Smooth muscle cell (in vitro differentiated cells): ENCODE measurements at regions not wholly inside any gene's neighbourhood (a gene's known extent, or its start where the extent isn't known, plus 50 kb on each side); places are given as distances from the start of the nearest gene placed in this dataset.

Experiments used
- DNase-seq: peaks from one replicate; lab custom pipeline; 2025; ENCODE audit not compliant: unreplicated experiment; lab: John Stamatoyannopoulos, UW
- H2AFZ ChIP-seq: fragments of 200-600 bp; sonication (generic); 2 replicates; pipeline ENCODE4 v1.6.0; 2016; ENCODE audit warnings: antibody characterized with exemption, low read depth, mild to moderate bottlenecking
- H3F3A ChIP-seq: fragments of 200-600 bp; sonication (generic); 2 replicates; pipeline ENCODE4 v1.6.0; 2017; ENCODE audit warnings: antibody characterized with exemption, low read depth
- H3K27ac ChIP-seq: fragments of 200-600 bp; sonication (generic); 2 replicates; pipeline ENCODE4 v1.5.1; 2016; ENCODE audit warnings: low read depth, mild to moderate bottlenecking
- H3K27me3 ChIP-seq: fragments of 200-600 bp; sonication (generic); 2 replicates; pipeline ENCODE4 v1.6.1; 2016; ENCODE audit warnings: low read depth, mild to moderate bottlenecking
- H3K36me3 ChIP-seq: fragments of 200-600 bp; sonication (generic); 2 replicates; pipeline ENCODE4 v1.5.1; 2016; ENCODE audit warnings: low read depth
- H3K4me1 ChIP-seq: fragments of 200-600 bp; sonication (generic); 2 replicates; pipeline ENCODE4 v1.5.1; 2016; ENCODE audit warnings: low read depth
- H3K4me2 ChIP-seq: fragments of 200-600 bp; sonication (generic); 2 replicates; pipeline ENCODE4 v1.6.0; 2016; ENCODE audit warnings: mild to moderate bottlenecking
- H3K4me3 ChIP-seq: fragments of 200-600 bp; sonication (generic); 2 replicates; pipeline ENCODE4 v1.5.1; 2016; ENCODE audit warnings: mild to moderate bottlenecking
- H3K79me2 ChIP-seq: fragments of 200-600 bp; sonication (generic); 2 replicates; pipeline ENCODE4 v1.6.0; 2016; ENCODE audit warnings: low read depth, mild to moderate bottlenecking
- H3K9ac ChIP-seq: fragments of 200-600 bp; sonication (generic); 2 replicates; pipeline ENCODE4 v1.6.0; 2016; ENCODE audit warnings: low read depth
- H3K9me3 ChIP-seq: fragments of 200-600 bp; sonication (generic); replicated peaks from 2 replicates; pipeline ENCODE4 v1.5.1; 2016; ENCODE audit warnings: low read depth
- H4K20me1 ChIP-seq: fragments of 200-600 bp; sonication (generic); 2 replicates; pipeline ENCODE4 v1.6.0; 2016; ENCODE audit warnings: low read depth
- WGBS: methylation state at CpG from one replicate; pipeline ENCODE4 v1.1.7; 2016; ENCODE audit warnings: low lambda C conversion rate; 5-methylcytosine and 5-hydroxymethylcytosine counted together
- TF ChIP-seq, protein P1 (sequence below): fragments of 200-600 bp; sonication (generic); IDR thresholded peaks from 2 replicates; pipeline ENCODE4 v1.5.1; 2017; ENCODE audit warnings: borderline replicate concordance, mild to moderate bottlenecking, antibody characterized with exemption; ENCODE audit not compliant: insufficient read depth, poor library complexity, severe bottlenecking

DNA sequence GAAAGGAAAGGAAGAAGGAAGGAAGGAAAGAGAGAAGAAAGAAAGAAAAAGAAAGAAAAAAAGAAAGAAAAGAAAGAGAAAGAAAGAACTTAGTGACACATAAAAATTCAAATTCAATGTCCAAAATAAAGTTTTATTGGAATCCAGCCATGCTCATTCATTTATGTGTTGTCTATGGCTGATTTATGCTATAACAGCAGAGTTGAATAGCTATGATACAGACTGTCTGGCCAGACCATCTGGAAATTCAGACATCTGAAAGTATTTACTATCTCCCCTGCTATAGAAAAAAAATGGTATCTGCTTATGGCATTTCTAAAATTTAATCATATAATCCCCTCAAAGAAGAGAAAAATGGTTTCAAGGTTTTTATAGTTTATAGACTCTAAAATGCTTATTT is 79.4 kb upstream of the RRP15 start:
- Histone ChIP-seq H3K9ac (no peak overlapping the region), H3K27me3 (peaks cover 4% of the 10 kb centered on the region), H2AFZ (no peak overlapping the region), H3F3A (no peaks in the 10 kb centered on the region), H3K36me3 (no peaks in the 10 kb centered on the region), H3K4me2 (no peak overlapping the region), H3K27ac (no peak overlapping the region), H3K4me3 (no peak overlapping the region), H3K79me2 (no peaks in the 10 kb centered on the region), H3K9me3 (no peaks in the 10 kb centered on the region), H4K20me1 (no peaks in the 10 kb centered on the region), H3K4me1 (peaks cover under 1% of the 10 kb centered on the region)
- TF ChIP-seq, protein P1, sequence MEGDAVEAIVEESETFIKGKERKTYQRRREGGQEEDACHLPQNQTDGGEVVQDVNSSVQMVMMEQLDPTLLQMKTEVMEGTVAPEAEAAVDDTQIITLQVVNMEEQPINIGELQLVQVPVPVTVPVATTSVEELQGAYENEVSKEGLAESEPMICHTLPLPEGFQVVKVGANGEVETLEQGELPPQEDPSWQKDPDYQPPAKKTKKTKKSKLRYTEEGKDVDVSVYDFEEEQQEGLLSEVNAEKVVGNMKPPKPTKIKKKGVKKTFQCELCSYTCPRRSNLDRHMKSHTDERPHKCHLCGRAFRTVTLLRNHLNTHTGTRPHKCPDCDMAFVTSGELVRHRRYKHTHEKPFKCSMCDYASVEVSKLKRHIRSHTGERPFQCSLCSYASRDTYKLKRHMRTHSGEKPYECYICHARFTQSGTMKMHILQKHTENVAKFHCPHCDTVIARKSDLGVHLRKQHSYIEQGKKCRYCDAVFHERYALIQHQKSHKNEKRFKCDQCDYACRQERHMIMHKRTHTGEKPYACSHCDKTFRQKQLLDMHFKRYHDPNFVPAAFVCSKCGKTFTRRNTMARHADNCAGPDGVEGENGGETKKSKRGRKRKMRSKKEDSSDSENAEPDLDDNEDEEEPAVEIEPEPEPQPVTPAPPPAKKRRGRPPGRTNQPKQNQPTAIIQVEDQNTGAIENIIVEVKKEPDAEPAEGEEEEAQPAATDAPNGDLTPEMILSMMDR = no peak
- DNase-seq = no peak

DNA sequence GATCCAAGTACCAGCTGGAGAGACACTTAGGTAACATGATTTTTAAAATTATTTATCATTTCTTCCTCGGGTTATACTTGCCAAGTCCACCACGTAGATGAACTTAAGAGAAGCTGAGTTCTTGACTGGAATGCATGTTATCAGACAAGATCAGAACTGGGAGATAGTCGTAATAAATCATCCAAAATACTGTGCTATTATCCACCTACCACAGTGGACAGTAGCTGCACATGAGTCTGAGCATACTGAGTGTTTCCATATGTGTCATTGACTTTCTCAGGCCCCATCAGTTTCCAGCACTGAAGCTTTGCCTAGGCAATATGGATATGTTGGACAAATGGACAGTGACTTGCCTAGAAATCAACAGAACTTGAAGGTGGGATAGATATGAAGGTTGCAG is 77.9 kb upstream of the RRP15 start:
- no peak overlapping the region for H3K4me3 ChIP-seq
- H3K9ac ChIP-seq = no peak overlapping the region
- TF ChIP-seq, protein P1 = no peak
- no peaks in the 10 kb centered on the region for H3K36me3 ChIP-seq
- no peak overlapping the region for H3K4me2 ChIP-seq
- no peaks in the 10 kb centered on the region for H3K79me2 ChIP-seq
- H3F3A ChIP-seq = no peaks in the 10 kb centered on the region
- no peak overlapping the region for H2AFZ ChIP-seq
- peaks cover 11% of the 10 kb centered on the region for H3K4me1 ChIP-seq
- peaks cover 2% of the 10 kb centered on the region for H3K27me3 ChIP-seq
- H3K27ac ChIP-seq = no peak overlapping the region
- 80% methylated on average over 3 of the region's 3 CpGs for WGBS
- H3K9me3 ChIP-seq = no peaks in the 10 kb centered on the region
- DNase-seq = no peak
- no peaks in the 10 kb centered on the region for H4K20me1 ChIP-seq

GRCh38 chr1:218209351-218209861 is 75.7 kb upstream of the RRP15 start:
- Histone ChIP-seq H3K4me2 (peak overlapping the region; percentile 49), H3K27me3 (peaks cover 2% of the 10 kb centered on the region), H3K36me3 (no peaks in the 10 kb centered on the region), H3K27ac (peak overlapping the region; percentile 70), H3K4me1 (peaks cover 11% of the 10 kb centered on the region), H3K79me2 (no peaks in the 10 kb centered on the region), H4K20me1 (no peaks in the 10 kb centered on the region), H3K4me3 (no peak overlapping the region), H2AFZ (no peak overlapping the region), H3K9me3 (no peaks in the 10 kb centered on the region), H3F3A (no peaks in the 10 kb centered on the region), H3K9ac (no peak overlapping the region)
- TF ChIP-seq, protein P1 = no peak
- 15% methylated on average over 3 of the region's 3 CpGs for WGBS
- DNase-seq = no peak

DNA sequence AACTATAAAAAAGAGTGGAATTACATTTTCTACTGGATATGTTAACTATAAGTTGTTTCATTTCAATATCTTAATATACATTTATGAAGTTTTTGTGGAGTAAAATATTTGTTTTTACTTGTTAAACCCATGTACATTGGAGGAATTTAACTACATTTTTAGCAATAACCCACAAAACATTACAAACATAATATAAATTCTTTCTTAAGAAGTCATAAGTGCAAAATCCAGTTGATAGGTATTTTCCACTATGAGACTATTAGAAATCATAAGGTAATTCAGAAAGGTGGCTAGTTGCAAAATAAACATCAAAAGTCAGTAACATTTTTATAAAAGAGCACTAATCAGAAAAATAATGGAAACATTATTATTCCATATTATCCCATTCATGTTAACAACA is 73.9 kb upstream of the RRP15 start:
- H3F3A ChIP-seq = no peaks in the 10 kb centered on the region
- peaks cover 11% of the 10 kb centered on the region for H3K4me1 ChIP-seq
- H3K27me3 ChIP-seq = peaks cover 18% of the 10 kb centered on the region
- TF ChIP-seq, protein P1 = no peak
- peak overlapping the region; percentile 28 for H3K4me2 ChIP-seq
- no peak overlapping the region for H3K4me3 ChIP-seq
- H3K9me3 ChIP-seq = no peaks in the 10 kb centered on the region
- no peak overlapping the region for H3K27ac ChIP-seq
- no peaks in the 10 kb centered on the region for H4K20me1 ChIP-seq
- DNase-seq = no peak
- H3K79me2 ChIP-seq = no peaks in the 10 kb centered on the region
- no peak overlapping the region for H2AFZ ChIP-seq
- H3K9ac ChIP-seq = no peak overlapping the region
- no peaks in the 10 kb centered on the region for H3K36me3 ChIP-seq
